HepG2 (cell line): ENCODE measurements at regions not wholly inside any gene's neighbourhood (a gene's known extent, or its start where the extent isn't known, plus 50 kb on each side); places are given as distances from the start of the nearest gene placed in this dataset.

Source experiments
- POLR2A ChIP-seq, 2 experiments: IDR thresholded peaks; 2 replicates each; pipeline ENCODE4 v1.6.1; 2011; ENCODE audit warnings: low read depth in 2 of 2, low read length in 2 of 2, mild to moderate bottlenecking in 1 of 2, moderate library complexity in 1 of 2; ENCODE audit not compliant: insufficient read depth in 1 of 2
- TEAD2 ChIP-seq: sonication (generic); formaldehyde crosslinking; IDR thresholded peaks from 2 replicates; pipeline ENCODE4 v1.9.0; 2021; ENCODE audit warnings: missing genetic modification reagents
- ZNF883 ChIP-seq: sonication (generic); formaldehyde crosslinking; IDR thresholded peaks from 2 replicates; pipeline ENCODE4 v1.5.1; 2020; ENCODE audit warnings: mild to moderate bottlenecking, missing genetic modification reagents; ENCODE audit errors: not compliant biosample characterization

- TF ChIP-seq TEAD2 (CRISPR knock-in tag) (no peak), ZNF883 (CRISPR knock-in tag) (no peak), POLR2A (IDR thresholded peaks at IDR 0.05; ENCODE audit: insufficient read depth in 1 of 2, low read depth in 2 of 2, low read length in 2 of 2) (no peak)
Observed at GRCh38 chr2:16079637-16080036, 139.3 kb downstream of the MYCN start.
